Endothelial cell of umbilical vein (primary cell): ENCODE measurements at regions not wholly inside any gene's neighbourhood (a gene's known extent, or its start where the extent isn't known, plus 50 kb on each side); places are given as distances from the start of the nearest gene placed in this dataset.

Source experiments
- BruUV-seq: library from RNA; stranded (reverse); fragments of 400-500 nt; replicated peaks from 2 replicates; lab custom pipeline; 2021; lab: Mats Ljungman, UMichigan
- CTCF ChIA-PET: fragments of 300-600, 350-600 bp; sonication (Branson Sonifier 250); formaldehyde crosslinking; loops from one replicate; lab custom pipeline; 2021; ENCODE audit warnings: antibody characterized with exemption, inconsistent platforms; lab: Charles Lee
- POLR2A ChIA-PET: fragments of 300-600, 350-600 bp; sonication (Branson Sonifier 250); formaldehyde crosslinking; loops from one replicate; lab custom pipeline; 2021; ENCODE audit warnings: antibody characterized with exemption, inconsistent platforms; lab: Charles Lee
- DNase-seq: peaks from one replicate; pipeline ENCODE4 v3.0.0-alpha.2; 2011; ENCODE audit warnings: low read depth, low spot score
- FAIRE-seq: peaks from 2 replicates; lab custom pipeline; 2011; peaks lifted over from hg19 to GRCh38; lab: Jason Lieb, UNC
- H2AFZ ChIP-seq: 2 replicates; pipeline ENCODE4 v1.6.0; 2012; ENCODE audit warnings: low read depth, low read length, control low read depth, inconsistent platforms
- H3K27ac ChIP-seq: 2 replicates; pipeline ENCODE4 v1.5.1; 2011; ENCODE audit warnings: low read depth, mild to moderate bottlenecking, control low read depth, low read length, moderate library complexity; ENCODE audit not compliant: insufficient read depth
- H3K27me3 ChIP-seq, 2 experiments: 2 replicates each; pipeline versions ENCODE4 v1.6.0 to v1.6.1; 2011; ENCODE audit warnings: low read length in 2 of 2, mixed read lengths in 1 of 2; ENCODE audit not compliant: control insufficient read depth in 2 of 2, insufficient read depth in 2 of 2
- H3K36me3 ChIP-seq, 2 experiments: 2 replicates in 1 of 2; 3 replicates in 1 of 2; pipeline ENCODE4 v1.5.1; 2011; ENCODE audit warnings: low read length in 2 of 2, mild to moderate bottlenecking in 1 of 2, moderate library complexity in 1 of 2; ENCODE audit not compliant: control insufficient read depth in 2 of 2, insufficient read depth in 2 of 2; ENCODE audit errors: extremely low read depth in 1 of 2
- H3K4me1 ChIP-seq: 3 replicates; pipeline ENCODE4 v1.5.1; 2011; ENCODE audit warnings: mild to moderate bottlenecking, low read length; ENCODE audit not compliant: control insufficient read depth, insufficient read depth; ENCODE audit errors: extremely low read depth
- H3K4me2 ChIP-seq: 2 replicates; pipeline ENCODE4 v1.6.1; 2011; ENCODE audit warnings: low read length, control low read depth, mixed read lengths; ENCODE audit not compliant: insufficient read depth
- H3K4me3 ChIP-seq, 3 experiments: fragments of 200-600 bp in 1 of 3; sonication (generic), shearing (Covaris generic) in 1 of 3; replicated peaks in 1 of 3; 2 replicates each; pipeline ENCODE4 v1.5.1; 2011 to 2016; ENCODE audit warnings: control low read depth in 3 of 3, low read length in 3 of 3, mild to moderate bottlenecking in 2 of 3, inconsistent platforms in 1 of 3, low read depth in 1 of 3, moderate library complexity in 1 of 3; ENCODE audit not compliant: insufficient read depth in 1 of 3
- H3K79me2 ChIP-seq: 2 replicates; pipeline ENCODE4 v1.6.0; 2012; ENCODE audit warnings: low read length, inconsistent platforms; ENCODE audit not compliant: control insufficient read depth, insufficient read depth
- H3K9ac ChIP-seq: replicated peaks from 2 replicates; pipeline ENCODE3; 2011; ENCODE audit warnings: low read length, control low read depth; ENCODE audit not compliant: insufficient read depth; ENCODE audit errors: extremely low read depth
- H3K9me1 ChIP-seq: replicated peaks from 3 replicates; pipeline ENCODE4 v1.6.0; 2011; ENCODE audit warnings: mild to moderate bottlenecking, low read length; ENCODE audit not compliant: control insufficient read depth, insufficient read depth; ENCODE audit errors: extremely low read depth
- H3K9me3 ChIP-seq: replicated peaks from 2 replicates; pipeline ENCODE4 v1.5.1; 2012; ENCODE audit warnings: low read length, inconsistent platforms; ENCODE audit not compliant: control insufficient read depth, insufficient read depth
- H4K20me1 ChIP-seq: replicated peaks from 2 replicates; pipeline ENCODE3; 2011; ENCODE audit warnings: mild to moderate bottlenecking, low read length; ENCODE audit not compliant: control insufficient read depth, insufficient read depth; ENCODE audit errors: extremely low read depth
- CTCF ChIP-seq, 2 donors: IDR thresholded peaks; 1 replicate in 1 of 2; 2 replicates in 1 of 2; pipeline ENCODE4 v1.5.1; 2011; ENCODE audit warnings: low read length in 2 of 2, mild to moderate bottlenecking in 2 of 2, moderate library complexity in 2 of 2, control low read depth in 1 of 2, inconsistent platforms in 1 of 2, low read depth in 1 of 2; ENCODE audit not compliant: insufficient read depth in 1 of 2; ENCODE audit errors: extremely low read depth in 1 of 2
- EZH2 ChIP-seq: IDR thresholded peaks from 2 replicates; pipeline ENCODE4 v1.6.1; 2012; ENCODE audit warnings: borderline replicate concordance, low read depth, mild to moderate bottlenecking, moderate library complexity, low read length, inconsistent platforms; ENCODE audit not compliant: severe bottlenecking
- FOS ChIP-seq: IDR thresholded peaks from 2 replicates; pipeline ENCODE4 v1.6.1; 2011; ENCODE audit warnings: mild to moderate bottlenecking, low read length, moderate library complexity, borderline replicate concordance; ENCODE audit not compliant: insufficient read depth
- GATA2 ChIP-seq: IDR thresholded peaks from 2 replicates; pipeline ENCODE4 v1.7.0; 2011; ENCODE audit warnings: low read depth, mild to moderate bottlenecking, moderate library complexity, mixed read lengths, low read length; ENCODE audit not compliant: insufficient read length, insufficient read depth
- JUN ChIP-seq: IDR thresholded peaks from 2 replicates; pipeline ENCODE4 v1.6.1; 2011; ENCODE audit warnings: borderline replicate concordance, low read depth; ENCODE audit not compliant: insufficient read length, insufficient read depth
- MYC ChIP-seq: IDR thresholded peaks from one replicate; pipeline ENCODE4 v1.6.1; 2011; ENCODE audit warnings: mild to moderate bottlenecking, low read depth, low read length
- POLR2A ChIP-seq: IDR thresholded peaks from 2 replicates; pipeline ENCODE4 v1.6.1; 2012; ENCODE audit warnings: low read depth, mild to moderate bottlenecking, control low read depth, low read length
- POLR2AphosphoS5 ChIP-seq: IDR thresholded peaks from 2 replicates; pipeline ENCODE4 v1.6.1; 2012; ENCODE audit warnings: low read depth, mild to moderate bottlenecking, control low read depth, low read length, moderate library complexity; ENCODE audit not compliant: insufficient read depth
- dilution Hi-C: fragments of 300-500 bp; cut with MboI; formaldehyde crosslinking; loops from one replicate; pipeline ENCODE4 v1.15.0; 2019; ENCODE audit warnings: low sequenced_read_pairs; ENCODE audit not compliant: extremely low pct_ligation_motif_present
- intact Hi-C: fragments of 100-400 bp; cut with micrococcal nuclease; formaldehyde crosslinking; loops from one replicate; pipeline ENCODE4 v1.10.0; 2022
- TF ChIP-seq, protein P1 (sequence below): IDR thresholded peaks from 2 replicates; pipeline ENCODE4 v1.6.1; 2011; ENCODE audit not compliant: insufficient read depth, insufficient read length

DNA sequence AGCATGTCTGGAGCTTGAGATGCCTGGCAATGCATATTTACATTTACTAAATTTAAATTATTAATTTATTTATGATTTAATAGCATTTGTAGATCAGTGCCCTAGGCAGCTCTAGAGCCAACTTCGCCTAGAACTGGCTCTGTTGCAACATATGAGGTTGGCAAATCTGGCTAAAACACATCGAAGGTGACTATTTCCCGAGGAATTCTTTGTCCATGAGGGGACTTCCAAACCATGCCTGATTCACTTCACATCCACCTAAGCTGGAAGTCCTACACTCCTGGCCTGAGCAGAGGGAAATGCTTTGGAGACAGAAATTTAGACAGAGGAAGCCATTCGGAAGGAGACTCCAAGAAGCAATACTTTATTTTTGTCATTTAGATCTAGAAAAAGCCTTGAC, 211.0 kb upstream of the ARG1 start:
- H3K9ac ChIP-seq: no peak overlapping the region
- no peak overlapping the region for H3K4me2 ChIP-seq
- DNase-seq: no peak
- H3K4me1 ChIP-seq: no peaks in the 10 kb centered on the region
- dilution Hi-C loops: no loop called here
- intact Hi-C loops: no loop called here
- H3K27ac ChIP-seq: no peak overlapping the region
- ChIA-PET POLR2A (no interaction called here), CTCF (interaction anchor here (0.6 kb wide), 1 partner anchor 179 kb away, joined by 3 read pairs; no protein-coding TSS in a partner anchor)
- H3K27me3 ChIP-seq: peaks cover 0 to 1% of the 10 kb centered on the region in 2 experiments
- H3K36me3 ChIP-seq: no peaks in the 10 kb centered on the region
- H2AFZ ChIP-seq: no peak overlapping the region
- H3K79me2 ChIP-seq: no peaks in the 10 kb centered on the region
- BruUV-seq: no TSS peak
- TF ChIP-seq POLR2AphosphoS5 (no peak), MYC (no peak), GATA2 (no peak), CTCF (IDR thresholded peaks at IDR 0.05; ENCODE audit: extremely low read depth in 1 of 2, insufficient read depth in 1 of 2, low read depth in 1 of 2, low read length in 2 of 2) (no peak), JUN (no peak), EZH2 (no peak), POLR2A (no peak), FOS (no peak)
- TF ChIP-seq, protein P1, sequence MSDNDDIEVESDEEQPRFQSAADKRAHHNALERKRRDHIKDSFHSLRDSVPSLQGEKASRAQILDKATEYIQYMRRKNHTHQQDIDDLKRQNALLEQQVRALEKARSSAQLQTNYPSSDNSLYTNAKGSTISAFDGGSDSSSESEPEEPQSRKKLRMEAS: no peak
- H3K4me3 ChIP-seq: no peak overlapping the region
- no peaks in the 10 kb centered on the region for H3K9me3 ChIP-seq
- H3K9me1 ChIP-seq: no peaks in the 10 kb centered on the region
- no peak for FAIRE-seq
- H4K20me1 ChIP-seq: no peaks in the 10 kb centered on the region
